ENCODE measurements at regions not wholly inside any gene's neighbourhood (a gene's known extent, or its start where the extent isn't known, plus 50 kb on each side); places are given as distances from the start of the nearest gene placed in this dataset.

DNA sequence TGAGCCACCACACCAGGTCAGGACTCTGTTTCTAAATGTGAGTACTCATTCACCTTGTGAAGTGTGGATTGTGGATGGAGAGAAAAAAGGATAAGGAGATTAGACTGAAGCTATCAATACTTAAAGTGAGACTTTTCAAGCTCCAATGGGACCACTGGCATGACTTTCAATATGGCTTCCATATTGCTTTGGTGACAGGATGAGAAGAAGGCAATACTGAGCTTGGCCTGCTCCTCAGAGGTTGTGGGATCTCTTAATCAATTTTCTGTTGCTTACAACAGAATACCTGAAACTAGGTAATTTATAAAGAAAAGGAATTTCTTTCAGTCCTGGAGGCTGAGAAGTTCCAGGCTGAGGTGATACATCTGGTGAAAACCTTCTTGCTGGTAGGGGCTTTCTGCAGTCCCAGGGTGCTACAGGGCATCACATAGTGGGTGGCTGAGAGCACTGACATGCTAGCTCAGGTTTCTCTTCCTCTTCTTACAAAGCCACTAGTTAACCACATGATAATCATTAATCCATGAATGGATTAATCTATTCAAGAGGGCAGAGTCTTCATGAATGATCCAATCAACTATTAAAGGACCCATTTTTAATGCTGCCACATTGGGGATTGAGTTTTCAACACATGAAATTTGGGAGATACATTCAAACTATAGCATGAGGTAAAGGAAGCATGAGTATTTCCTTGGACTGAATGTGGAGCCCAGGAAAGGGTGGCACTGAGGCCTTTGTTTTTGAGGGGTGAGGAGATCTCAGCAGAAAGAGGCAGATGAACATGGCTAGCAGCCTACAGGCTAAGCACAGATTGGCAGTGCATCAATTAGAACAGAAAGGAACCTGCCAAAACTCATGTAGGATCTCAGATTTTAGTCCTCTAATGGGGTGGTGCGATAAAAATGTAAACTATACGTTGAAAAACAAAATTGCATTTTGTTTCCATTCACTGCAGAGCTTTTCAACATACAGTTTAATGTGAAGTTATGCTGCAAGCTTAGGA lies 274.5 kb downstream of the PIK3C3 start:
- DNase-seq (no peak), ATAC-seq (no peak)
- Mint-ChIP-seq H3K4me1 (no peaks in the 10 kb centered on the region), H3K4me3 (no peak overlapping the region), H3K9me3 (no peaks in the 10 kb centered on the region), H3K27me3 (no peaks in the 10 kb centered on the region), H3K27ac (no peak overlapping the region)

DNA sequence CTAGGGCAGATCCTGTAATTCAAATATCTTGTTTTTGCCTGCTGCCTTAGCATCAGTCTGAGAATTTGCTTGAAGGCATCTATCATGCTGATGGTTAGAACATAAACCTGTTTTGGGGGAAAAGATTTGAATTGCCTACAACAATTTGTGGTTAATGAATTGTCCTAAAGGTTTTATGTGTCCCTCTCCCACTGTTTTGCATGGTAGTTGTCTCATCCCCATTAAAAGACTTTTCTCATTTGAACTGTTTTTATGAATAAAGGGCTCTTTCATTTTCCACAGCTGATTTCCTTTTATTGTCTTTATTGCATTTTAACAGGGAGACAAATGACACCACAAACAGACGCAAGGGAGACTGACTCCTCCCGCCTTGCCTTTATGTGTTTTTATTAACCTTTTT lies 275.6 kb downstream of the PIK3C3 start:
- Mint-ChIP-seq H3K4me3 (no peak overlapping the region), H3K27ac (no peak overlapping the region), H3K4me1 (no peaks in the 10 kb centered on the region), H3K9me3 (no peaks in the 10 kb centered on the region), H3K27me3 (no peaks in the 10 kb centered on the region)
- DNase-seq: no peak
- no peak for ATAC-seq

DNA sequence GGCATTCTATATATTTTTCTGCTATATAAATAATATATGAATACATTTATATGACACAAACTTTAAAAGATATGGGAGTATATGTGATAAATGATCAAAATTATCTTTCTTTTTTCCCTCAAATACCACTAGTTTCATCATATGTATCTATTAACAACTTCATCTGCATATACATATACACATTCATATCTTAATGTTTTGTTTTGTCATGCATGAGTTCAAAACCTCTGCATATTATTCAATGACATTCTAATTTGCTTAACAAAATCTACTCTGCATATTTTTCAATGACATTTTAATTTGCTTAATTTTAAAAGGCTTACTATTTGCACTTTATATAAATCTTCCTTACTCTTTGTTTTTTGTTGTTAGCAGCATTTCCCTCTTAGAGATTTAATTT lies 276.2 kb downstream of the PIK3C3 start:
- Mint-ChIP-seq H3K27ac (no peak overlapping the region), H3K4me3 (no peak overlapping the region), H3K4me1 (no peaks in the 10 kb centered on the region), H3K27me3 (no peaks in the 10 kb centered on the region), H3K9me3 (no peaks in the 10 kb centered on the region)
- ATAC-seq (no peak), DNase-seq (no peak)

DNA sequence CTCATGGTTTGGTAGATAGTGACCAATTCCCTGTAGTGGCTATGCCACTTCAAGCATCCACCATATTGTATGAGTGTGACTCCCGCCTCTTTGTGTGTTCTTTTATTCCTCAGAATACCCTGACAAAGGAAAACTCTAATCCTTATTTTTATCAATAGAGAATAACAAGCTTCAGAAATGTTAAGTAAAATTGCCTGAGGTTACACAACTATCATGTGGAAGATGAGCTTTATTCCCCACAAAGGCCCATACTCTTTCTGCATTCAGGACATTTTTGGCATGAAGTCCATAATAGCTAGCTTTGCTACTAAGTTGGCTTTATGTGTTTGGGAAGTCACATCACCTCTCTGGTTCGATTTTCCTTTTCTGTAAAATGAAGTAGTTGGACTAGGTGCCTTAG lies 276.8 kb downstream of the PIK3C3 start:
- no peak overlapping the region for H3K27ac Mint-ChIP-seq
- H3K4me3 Mint-ChIP-seq: no peak overlapping the region
- H3K4me1 Mint-ChIP-seq: no peaks in the 10 kb centered on the region
- H3K9me3 Mint-ChIP-seq: no peaks in the 10 kb centered on the region
- DNase-seq (no peak), ATAC-seq (no peak)
- H3K27me3 Mint-ChIP-seq: peaks cover 1% of the 10 kb centered on the region

DNA sequence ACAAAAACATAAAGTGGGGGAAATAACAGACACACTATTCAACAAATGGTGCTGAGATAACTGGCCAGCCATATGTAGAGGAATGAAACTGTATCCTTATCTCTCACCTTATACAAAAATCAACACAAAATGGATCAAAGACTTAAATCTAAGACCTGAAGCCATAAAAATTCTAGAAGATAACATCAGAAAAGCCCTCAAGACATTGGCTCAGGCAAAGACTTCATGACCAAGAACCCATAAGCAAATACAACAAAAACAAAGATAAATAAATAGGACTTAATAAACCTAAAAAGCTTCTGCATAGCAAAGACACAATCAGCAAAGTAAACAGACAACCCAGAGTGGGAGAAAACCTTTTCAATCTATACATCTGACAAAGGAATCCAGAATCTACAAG lies 278.9 kb downstream of the PIK3C3 start:
- Mint-ChIP-seq H3K27me3 (peaks cover 7% of the 10 kb centered on the region), H3K4me1 (no peaks in the 10 kb centered on the region), H3K4me3 (no peak overlapping the region), H3K27ac (no peak overlapping the region), H3K9me3 (no peaks in the 10 kb centered on the region)
- DNase-seq (no peak), ATAC-seq (no peak)

DNA sequence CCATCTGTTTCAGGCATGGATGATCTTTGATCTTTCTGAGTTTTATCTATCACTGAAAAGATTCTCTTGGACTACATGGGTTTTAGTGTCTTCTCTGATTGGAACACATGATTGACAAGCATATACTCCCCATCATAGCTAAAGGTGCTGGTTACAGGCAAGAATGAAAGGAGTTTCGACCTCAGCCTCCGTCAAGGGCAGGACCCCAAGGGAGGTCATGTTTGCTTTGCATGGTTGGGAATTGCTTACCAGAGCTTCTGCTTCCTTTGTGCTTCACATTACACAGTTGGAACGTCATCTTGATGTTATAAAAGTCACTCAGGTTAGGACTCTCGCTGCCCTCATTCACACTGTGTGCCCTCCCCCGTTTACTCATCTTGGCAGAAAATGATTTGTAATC lies 287.7 kb downstream of the PIK3C3 start:
- H3K27ac Mint-ChIP-seq: no peak overlapping the region

DNA sequence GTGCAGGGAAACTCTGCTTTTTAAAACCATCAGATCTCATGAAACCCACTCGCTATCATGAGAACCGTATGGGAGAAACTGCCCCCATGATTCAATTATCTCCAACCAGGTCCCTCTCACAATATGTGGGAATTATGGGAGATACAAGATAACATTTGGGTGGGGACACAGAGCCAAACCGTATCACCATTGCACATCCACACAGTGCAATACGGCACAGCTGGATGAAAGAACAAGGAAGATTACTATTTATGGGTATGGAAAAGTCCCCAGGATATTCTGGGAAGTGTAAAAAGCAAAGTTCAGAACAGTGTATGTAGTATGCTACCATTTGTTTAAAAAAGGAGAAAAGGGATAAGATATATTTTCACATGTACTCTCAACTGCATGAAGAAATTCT lies 290.1 kb downstream of the PIK3C3 start:
- Mint-ChIP-seq H3K4me3 (no peak overlapping the region), H3K27me3 (no peaks in the 10 kb centered on the region), H3K9me3 (peaks cover 0 to 5% of the 10 kb centered on the region in 2 donors), H3K27ac (no peak overlapping the region), H3K4me1 (no peaks in the 10 kb centered on the region)
- DNase-seq (no peak), ATAC-seq (no peak)

More for the DNA sequence above, 287.7 kb downstream of the PIK3C3 start:
- no peak overlapping the region for H3K4me3 Mint-ChIP-seq
- DNase-seq (no peak), ATAC-seq (no peak)
- H3K27me3 Mint-ChIP-seq: no peaks in the 10 kb centered on the region
- no peaks in the 10 kb centered on the region for H3K4me1 Mint-ChIP-seq
- H3K9me3 Mint-ChIP-seq: peaks cover 0 to 5% of the 10 kb centered on the region in 2 donors

DNA sequence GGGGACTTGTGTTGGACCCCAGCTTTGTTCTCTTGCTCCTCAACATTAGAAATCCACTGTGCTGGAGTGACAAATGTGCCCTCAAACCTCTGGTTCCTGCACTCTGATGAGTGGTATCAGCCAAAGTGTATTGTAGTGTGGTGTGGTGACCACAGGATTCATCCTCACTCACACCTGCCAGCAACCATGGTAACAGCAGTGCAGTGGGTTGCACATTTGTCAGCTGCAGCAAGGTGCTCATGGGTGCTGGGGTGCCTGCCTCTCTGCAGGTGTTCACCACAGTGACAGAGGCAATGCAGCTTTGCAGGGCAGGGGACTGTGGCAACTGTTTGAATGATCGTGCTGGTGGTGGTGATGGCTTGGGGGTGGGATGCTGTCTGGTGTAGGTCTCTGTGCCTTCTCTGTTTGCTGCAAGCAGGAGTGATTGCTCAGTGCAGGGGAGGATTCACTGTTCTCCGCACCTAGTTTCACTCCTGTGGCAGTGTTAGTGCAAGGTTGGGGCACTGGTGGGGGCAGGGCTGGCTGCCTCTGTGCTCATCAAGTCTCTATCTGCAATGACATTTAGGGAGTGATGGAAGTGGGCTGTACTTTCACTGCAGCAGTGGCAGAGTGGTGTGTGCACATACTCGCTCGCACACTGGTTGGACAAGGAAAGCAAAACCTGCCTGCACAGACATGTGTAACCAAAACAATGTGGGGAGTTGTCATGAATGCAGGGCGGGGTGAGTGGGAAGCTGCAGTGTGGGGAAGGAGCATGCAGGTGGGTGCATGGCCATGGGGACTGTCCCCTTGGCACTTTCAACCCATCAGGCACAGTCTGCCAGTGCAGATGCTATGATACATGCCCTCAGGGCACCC lies 301.1 kb downstream of the PIK3C3 start:
- Mint-ChIP-seq H3K9me3 (no peaks in the 10 kb centered on the region), H3K27me3 (peaks cover 7% of the 10 kb centered on the region), H3K4me1 (no peaks in the 10 kb centered on the region), H3K4me3 (no peak overlapping the region), H3K27ac (no peak overlapping the region)
- DNase-seq (no peak), ATAC-seq (no peak)

DNA sequence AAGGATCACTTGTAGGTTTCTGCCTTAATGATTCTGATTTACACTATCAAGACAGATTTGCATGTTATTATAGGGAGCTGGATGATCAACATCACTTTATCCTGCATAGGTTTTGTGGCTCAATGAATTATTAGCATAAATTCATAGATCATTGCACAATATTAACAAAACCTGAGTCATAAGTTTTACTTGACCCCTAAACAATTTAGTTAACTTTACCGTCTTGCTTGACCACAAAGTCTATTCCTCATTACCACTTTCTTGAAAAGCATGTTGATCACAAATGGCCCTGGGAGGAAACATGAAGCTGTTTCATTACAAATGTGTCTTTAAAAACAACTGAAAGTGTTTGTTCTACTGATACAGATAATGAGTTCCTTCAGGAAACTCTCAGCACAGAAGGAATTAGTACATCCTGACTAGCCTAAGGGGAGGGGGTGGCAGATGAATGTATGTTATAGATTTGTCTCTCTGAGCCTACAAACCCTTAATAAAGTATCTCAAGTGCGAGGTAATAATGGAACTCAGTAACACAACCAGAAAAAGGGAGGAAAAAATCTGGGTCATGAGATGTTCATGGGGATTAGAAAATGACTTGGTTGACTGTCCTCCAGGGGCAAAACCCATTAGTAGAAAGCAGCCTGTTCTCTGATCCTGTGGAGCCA lies 303.4 kb downstream of the PIK3C3 start:
- no peak for DNase-seq
- no peak overlapping the region for H3K27ac Mint-ChIP-seq

DNA sequence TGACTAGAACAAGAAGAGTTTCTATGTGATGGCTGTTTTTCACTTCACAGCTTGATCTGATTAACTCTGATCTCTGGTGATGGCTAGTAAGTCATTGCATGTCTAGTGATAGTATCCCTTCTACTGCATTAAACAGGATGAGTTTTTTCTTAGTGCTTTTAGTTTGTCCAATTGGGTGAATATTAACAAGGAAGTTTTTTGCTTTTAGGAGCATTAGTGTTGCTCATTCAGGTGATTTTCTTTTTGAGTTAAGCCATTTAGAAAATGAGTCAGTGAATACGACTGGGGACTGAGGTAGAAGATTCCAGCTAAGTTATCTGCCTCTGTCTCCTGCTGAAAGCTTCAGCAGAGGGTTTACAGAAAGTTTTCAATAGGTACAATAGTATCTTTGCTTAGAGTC lies 306.7 kb downstream of the PIK3C3 start:
- ATAC-seq (no peak), DNase-seq (no peak)
- H3K27me3 Mint-ChIP-seq: peaks cover 7% of the 10 kb centered on the region
- no peaks in the 10 kb centered on the region for H3K9me3 Mint-ChIP-seq
- no peak overlapping the region for H3K27ac Mint-ChIP-seq
- no peak overlapping the region for H3K4me3 Mint-ChIP-seq
- H3K4me1 Mint-ChIP-seq: no peaks in the 10 kb centered on the region

More for the DNA sequence above, 303.4 kb downstream of the PIK3C3 start:
- Mint-ChIP-seq H3K4me1 (no peaks in the 10 kb centered on the region), H3K9me3 (no peaks in the 10 kb centered on the region), H3K4me3 (no peak overlapping the region), H3K27me3 (peaks cover 7% of the 10 kb centered on the region)
- ATAC-seq: no peak

DNA sequence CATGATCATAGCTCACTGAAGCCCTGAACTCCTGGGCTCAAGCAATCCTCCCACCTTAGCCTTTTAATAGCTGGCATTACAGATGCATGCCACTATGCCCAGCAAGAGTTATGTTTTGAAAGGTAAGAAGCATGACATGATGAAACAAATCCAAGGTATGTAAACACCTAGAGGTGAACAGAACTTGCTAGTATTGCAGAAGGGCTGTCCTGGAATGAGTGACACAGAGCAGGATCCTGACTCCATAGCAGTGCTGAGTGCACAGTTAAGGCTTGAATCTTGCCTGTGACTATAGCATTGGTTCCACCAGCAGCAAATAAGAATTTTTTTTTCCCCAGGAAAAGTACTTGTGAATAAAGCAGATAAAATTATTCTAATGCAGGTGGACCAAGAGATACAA lies 309.5 kb downstream of the PIK3C3 start:
- Mint-ChIP-seq H3K4me3 (no peak overlapping the region), H3K27me3 (no peaks in the 10 kb centered on the region), H3K4me1 (no peaks in the 10 kb centered on the region), H3K27ac (no peak overlapping the region), H3K9me3 (no peaks in the 10 kb centered on the region)
- DNase-seq: no peak
- no peak for ATAC-seq

DNA sequence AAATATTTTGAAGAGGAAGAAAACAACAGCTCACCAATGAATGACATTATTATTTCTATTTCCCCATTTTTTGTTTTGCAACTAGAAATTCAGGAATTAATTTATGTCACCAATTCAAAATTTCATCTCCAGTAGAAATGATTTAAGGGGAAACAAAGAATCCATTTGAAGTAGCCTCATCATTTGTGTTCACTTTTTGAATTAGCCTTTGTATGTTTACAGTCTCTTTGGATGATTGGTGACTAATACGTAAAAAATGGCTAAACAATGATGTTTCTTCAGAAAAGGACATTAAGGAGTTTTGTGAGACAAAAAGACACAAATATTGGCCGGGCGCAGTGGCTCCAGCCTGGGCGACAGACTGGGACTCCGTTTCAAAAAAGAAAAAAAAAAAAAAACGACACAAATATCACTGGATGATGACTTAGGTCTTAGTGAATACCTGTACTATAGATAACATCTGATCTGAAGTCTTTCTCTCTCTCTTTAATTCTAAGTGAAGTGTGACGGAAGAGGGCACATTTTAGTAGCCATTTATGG lies 313.2 kb downstream of the PIK3C3 start:
- H3K27ac Mint-ChIP-seq: no peak overlapping the region

DNA sequence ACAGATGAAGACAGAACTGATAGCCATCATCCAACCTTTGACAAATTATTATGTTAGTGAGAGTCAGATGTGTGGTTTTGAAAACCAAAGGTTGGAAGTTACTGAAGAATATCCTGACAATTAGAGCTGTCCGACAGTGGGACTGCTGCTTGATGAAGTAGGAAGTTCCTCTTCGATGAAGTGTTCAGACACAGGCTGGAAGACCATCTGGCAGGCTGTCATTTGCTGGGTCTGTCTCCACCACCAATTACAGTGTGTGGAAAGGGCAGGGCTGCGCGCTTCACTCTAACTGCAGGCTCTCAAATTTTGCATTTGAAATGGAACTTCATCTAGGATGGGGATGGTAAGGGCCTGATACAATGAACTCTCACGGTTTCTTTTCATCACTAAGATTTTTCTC lies 313.8 kb downstream of the PIK3C3 start:
- ATAC-seq (no peak), DNase-seq (no peak)
- Mint-ChIP-seq H3K4me1 (no peaks in the 10 kb centered on the region), H3K9me3 (no peaks in the 10 kb centered on the region), H3K4me3 (no peak overlapping the region), H3K27ac (no peak overlapping the region), H3K27me3 (no peaks in the 10 kb centered on the region)

More for the DNA sequence above, 313.2 kb downstream of the PIK3C3 start:
- Mint-ChIP-seq H3K27me3 (no peaks in the 10 kb centered on the region), H3K4me3 (no peak overlapping the region), H3K9me3 (no peaks in the 10 kb centered on the region), H3K4me1 (no peaks in the 10 kb centered on the region)
- ATAC-seq (no peak), DNase-seq (no peak)

DNA sequence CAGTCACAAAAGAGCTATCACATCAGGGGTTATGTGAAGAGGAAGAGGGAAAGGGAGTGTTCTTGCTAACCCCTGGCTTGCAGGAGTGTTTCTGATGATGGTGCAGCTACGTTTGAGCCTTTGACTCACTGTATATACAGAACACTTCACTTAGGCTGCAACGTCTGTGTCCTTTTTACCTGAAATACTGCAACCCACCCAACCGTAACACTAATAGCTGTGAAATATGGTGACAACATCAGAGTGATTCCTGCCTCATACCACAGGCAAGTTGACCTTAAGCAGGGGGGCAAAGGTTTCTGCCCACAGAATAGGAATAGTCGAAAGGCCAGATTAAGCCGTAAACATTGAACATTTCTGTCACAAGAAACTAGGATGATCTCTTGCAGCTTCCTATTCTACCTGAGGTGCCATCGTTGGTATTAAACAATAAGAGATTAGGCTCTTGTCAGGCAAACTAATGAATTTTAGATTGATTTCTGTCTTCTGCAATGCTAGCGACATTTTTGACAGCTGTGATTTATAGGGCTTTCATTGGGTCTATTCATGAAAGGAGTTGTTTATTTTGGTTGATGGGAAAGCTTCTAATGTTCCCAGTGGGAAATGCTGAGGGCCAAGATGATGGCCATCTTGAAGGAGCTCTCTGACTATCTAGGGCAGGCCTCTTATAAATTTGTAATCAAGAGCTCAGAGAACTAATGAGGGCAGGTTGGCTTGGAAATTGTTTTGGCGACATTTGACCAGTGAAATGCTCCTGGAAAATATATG lies 316.8 kb downstream of the PIK3C3 start:
- ATAC-seq (no peak), DNase-seq (no peak)
- no peak overlapping the region for H3K4me3 Mint-ChIP-seq
- H3K4me1 Mint-ChIP-seq: no peaks in the 10 kb centered on the region
- H3K27me3 Mint-ChIP-seq: no peaks in the 10 kb centered on the region
- H3K27ac Mint-ChIP-seq: no peak overlapping the region
- H3K9me3 Mint-ChIP-seq: no peaks in the 10 kb centered on the region
